ENCODE measurements at regions not wholly inside any gene's neighbourhood (a gene's known extent, or its start where the extent isn't known, plus 50 kb on each side); places are given as distances from the start of the nearest gene placed in this dataset.

- no peak for TF ChIP-seq EZH2phosphoT487 (IDR thresholded peaks at IDR 0.05; ENCODE audit: borderline replicate concordance, low read depth)
- TF ChIP-seq, protein P1, sequence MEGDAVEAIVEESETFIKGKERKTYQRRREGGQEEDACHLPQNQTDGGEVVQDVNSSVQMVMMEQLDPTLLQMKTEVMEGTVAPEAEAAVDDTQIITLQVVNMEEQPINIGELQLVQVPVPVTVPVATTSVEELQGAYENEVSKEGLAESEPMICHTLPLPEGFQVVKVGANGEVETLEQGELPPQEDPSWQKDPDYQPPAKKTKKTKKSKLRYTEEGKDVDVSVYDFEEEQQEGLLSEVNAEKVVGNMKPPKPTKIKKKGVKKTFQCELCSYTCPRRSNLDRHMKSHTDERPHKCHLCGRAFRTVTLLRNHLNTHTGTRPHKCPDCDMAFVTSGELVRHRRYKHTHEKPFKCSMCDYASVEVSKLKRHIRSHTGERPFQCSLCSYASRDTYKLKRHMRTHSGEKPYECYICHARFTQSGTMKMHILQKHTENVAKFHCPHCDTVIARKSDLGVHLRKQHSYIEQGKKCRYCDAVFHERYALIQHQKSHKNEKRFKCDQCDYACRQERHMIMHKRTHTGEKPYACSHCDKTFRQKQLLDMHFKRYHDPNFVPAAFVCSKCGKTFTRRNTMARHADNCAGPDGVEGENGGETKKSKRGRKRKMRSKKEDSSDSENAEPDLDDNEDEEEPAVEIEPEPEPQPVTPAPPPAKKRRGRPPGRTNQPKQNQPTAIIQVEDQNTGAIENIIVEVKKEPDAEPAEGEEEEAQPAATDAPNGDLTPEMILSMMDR (IDR thresholded peaks at IDR 0.05), result no peak
- TF ChIP-seq, protein P2, sequence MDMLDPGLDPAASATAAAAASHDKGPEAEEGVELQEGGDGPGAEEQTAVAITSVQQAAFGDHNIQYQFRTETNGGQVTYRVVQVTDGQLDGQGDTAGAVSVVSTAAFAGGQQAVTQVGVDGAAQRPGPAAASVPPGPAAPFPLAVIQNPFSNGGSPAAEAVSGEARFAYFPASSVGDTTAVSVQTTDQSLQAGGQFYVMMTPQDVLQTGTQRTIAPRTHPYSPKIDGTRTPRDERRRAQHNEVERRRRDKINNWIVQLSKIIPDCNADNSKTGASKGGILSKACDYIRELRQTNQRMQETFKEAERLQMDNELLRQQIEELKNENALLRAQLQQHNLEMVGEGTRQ (IDR thresholded peaks at IDR 0.05; ENCODE audit: borderline replicate concordance, low read depth, low read length), result no peak
- TF ChIP-seq, protein P3, sequence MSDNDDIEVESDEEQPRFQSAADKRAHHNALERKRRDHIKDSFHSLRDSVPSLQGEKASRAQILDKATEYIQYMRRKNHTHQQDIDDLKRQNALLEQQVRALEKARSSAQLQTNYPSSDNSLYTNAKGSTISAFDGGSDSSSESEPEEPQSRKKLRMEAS (IDR thresholded peaks at IDR 0.05; ENCODE audit: low read depth), result no peak
Measured at GRCh38 chr5:101687349-101687985, 608.6 kb downstream of the SLCO4C1 start.

All from SK-N-SH (cell line).